ENCODE measurements at regions not wholly inside any gene's neighbourhood (a gene's known extent, or its start where the extent isn't known, plus 50 kb on each side); places are given as distances from the start of the nearest gene placed in this dataset.

GRCh38 chr9:82894961-82895821, 167.8 kb downstream of the RASEF start:
- ATAC-seq (ENCODE audit: insufficient read depth, low FRiP score) (no peak), DNase-seq (peak; percentile 13 to 87 (median 86))
- 67 to 74% methylated on average over 4 of the region's 4 CpGs for WGBS, 2 donors

GRCh38 chr9:82895822-82896110, 167.2 kb downstream of the RASEF start:
- Histone ChIP-seq H3K4me3 (no peak overlapping the region), H3K36me3 (ENCODE audit: control insufficient read depth in 4 of 4, insufficient read depth in 4 of 4, low read length in 4 of 4) (no peaks in the 10 kb centered on the region), H3K9me3 (ENCODE audit: control insufficient read depth in 4 of 4, insufficient read depth in 3 of 4, low read length in 3 of 4) (no peaks in the 10 kb centered on the region), H3K4me1 (ENCODE audit: control insufficient read depth in 5 of 5, insufficient read depth in 5 of 5, low read length in 5 of 5) (peaks cover 0 to 23% (median 0%) of the 10 kb centered on the region in 5 donors), H3K27ac (ENCODE audit: low read depth in 1 of 2, low read length in 1 of 2) (no peak overlapping the region), H3K9ac (ENCODE audit: insufficient read depth in 1 of 2, low read length in 2 of 2) (no peak overlapping the region), H3K27me3 (ENCODE audit: control insufficient read depth in 3 of 3, insufficient read depth in 3 of 3, low read length in 2 of 3) (no peaks in the 10 kb centered on the region)
- ATAC-seq (ENCODE audit: insufficient read depth, low FRiP score) (no peak), DNase-seq (peak; percentile 20 to 77 (median 76))
- WGBS, 2 donors = 57 to 84% methylated on average over 1 of the region's 1 CpG
- TF ChIP-seq, protein P1, sequence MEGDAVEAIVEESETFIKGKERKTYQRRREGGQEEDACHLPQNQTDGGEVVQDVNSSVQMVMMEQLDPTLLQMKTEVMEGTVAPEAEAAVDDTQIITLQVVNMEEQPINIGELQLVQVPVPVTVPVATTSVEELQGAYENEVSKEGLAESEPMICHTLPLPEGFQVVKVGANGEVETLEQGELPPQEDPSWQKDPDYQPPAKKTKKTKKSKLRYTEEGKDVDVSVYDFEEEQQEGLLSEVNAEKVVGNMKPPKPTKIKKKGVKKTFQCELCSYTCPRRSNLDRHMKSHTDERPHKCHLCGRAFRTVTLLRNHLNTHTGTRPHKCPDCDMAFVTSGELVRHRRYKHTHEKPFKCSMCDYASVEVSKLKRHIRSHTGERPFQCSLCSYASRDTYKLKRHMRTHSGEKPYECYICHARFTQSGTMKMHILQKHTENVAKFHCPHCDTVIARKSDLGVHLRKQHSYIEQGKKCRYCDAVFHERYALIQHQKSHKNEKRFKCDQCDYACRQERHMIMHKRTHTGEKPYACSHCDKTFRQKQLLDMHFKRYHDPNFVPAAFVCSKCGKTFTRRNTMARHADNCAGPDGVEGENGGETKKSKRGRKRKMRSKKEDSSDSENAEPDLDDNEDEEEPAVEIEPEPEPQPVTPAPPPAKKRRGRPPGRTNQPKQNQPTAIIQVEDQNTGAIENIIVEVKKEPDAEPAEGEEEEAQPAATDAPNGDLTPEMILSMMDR (IDR thresholded peaks at IDR 0.05; ENCODE audit: control extremely low read depth, extremely low read depth) = no peak

More at GRCh38 chr9:82894961-82895821, 167.8 kb downstream of the RASEF start:
- H3K27me3 ChIP-seq (ENCODE audit: control insufficient read depth in 3 of 3, insufficient read depth in 3 of 3, low read length in 2 of 3) = no peaks in the 10 kb centered on the region
- H3K36me3 ChIP-seq (ENCODE audit: control insufficient read depth in 4 of 4, insufficient read depth in 4 of 4, low read length in 4 of 4) = no peaks in the 10 kb centered on the region
- no peak overlapping the region for H3K27ac ChIP-seq (ENCODE audit: low read depth in 1 of 2, low read length in 1 of 2)
- H3K9me3 ChIP-seq (ENCODE audit: control insufficient read depth in 4 of 4, insufficient read depth in 3 of 4, low read length in 3 of 4) = no peaks in the 10 kb centered on the region
- TF ChIP-seq, protein P1 (IDR thresholded peaks at IDR 0.05; ENCODE audit: control extremely low read depth, extremely low read depth) = no peak
- peaks cover 0 to 23% (median 0%) of the 10 kb centered on the region in 5 donors for H3K4me1 ChIP-seq (ENCODE audit: control insufficient read depth in 5 of 5, insufficient read depth in 5 of 5, low read length in 5 of 5)
- H3K9ac ChIP-seq (ENCODE audit: insufficient read depth in 1 of 2, low read length in 2 of 2) = no peak overlapping the region
- no peak overlapping the region for H3K4me3 ChIP-seq

DNA sequence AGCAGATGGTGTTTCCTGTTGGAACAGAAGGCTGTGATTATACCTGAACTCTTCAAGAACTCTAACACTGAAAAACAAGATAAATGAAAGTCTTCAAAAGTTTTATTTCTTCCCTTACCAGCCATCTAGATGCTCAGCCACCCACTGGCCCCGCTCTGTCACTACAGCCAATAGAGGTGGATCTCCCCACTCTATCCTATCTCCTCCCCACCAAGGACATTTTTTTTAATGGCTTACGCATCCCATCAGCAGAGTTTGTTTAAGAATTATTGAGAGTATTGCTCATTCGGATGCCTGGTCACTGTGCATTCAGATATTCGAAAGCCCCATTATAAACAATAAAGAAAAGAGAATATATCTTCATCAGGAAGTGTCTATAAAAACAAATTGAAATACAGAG, 159.4 kb downstream of the RASEF start:
- 82 to 84% methylated on average over 4 of the region's 4 CpGs for WGBS, 2 donors
- H3K9ac ChIP-seq (ENCODE audit: insufficient read depth in 1 of 2, low read length in 2 of 2) = no peak overlapping the region
- DNase-seq (no peak), ATAC-seq (ENCODE audit: insufficient read depth, low FRiP score) (no peak)
- H3K4me3 ChIP-seq = no peak overlapping the region
- H3K36me3 ChIP-seq (ENCODE audit: control insufficient read depth in 4 of 4, insufficient read depth in 4 of 4, low read length in 4 of 4) = no peaks in the 10 kb centered on the region
- H3K4me1 ChIP-seq (ENCODE audit: control insufficient read depth in 5 of 5, insufficient read depth in 5 of 5, low read length in 5 of 5) = no peaks in the 10 kb centered on the region
- H3K9me3 ChIP-seq (ENCODE audit: control insufficient read depth in 4 of 4, insufficient read depth in 3 of 4, low read length in 3 of 4) = peaks cover 0 to 3% (median 0%) of the 10 kb centered on the region in 4 donors
- H3K27ac ChIP-seq (ENCODE audit: low read depth in 1 of 2, low read length in 1 of 2) = no peak overlapping the region
- H3K27me3 ChIP-seq (ENCODE audit: control insufficient read depth in 3 of 3, insufficient read depth in 3 of 3, low read length in 2 of 3) = no peaks in the 10 kb centered on the region
- TF ChIP-seq, protein P1 (IDR thresholded peaks at IDR 0.05; ENCODE audit: control extremely low read depth, extremely low read depth) = no peak

Measured in lung (tissue), 11 donors.